Loucy (cell line): ENCODE measurements at regions not wholly inside any gene's neighbourhood (a gene's known extent, or its start where the extent isn't known, plus 50 kb on each side); places are given as distances from the start of the nearest gene placed in this dataset.
"Not testable (repeated sequence)": the region's sequence is repeated elsewhere in the genome, so short reads cannot be mapped to it uniquely, and the experiment has no call there.

Source experiments
- H2AFZ ChIP-seq: fragments of 200-600 bp; sonication (generic); 2 replicates; pipeline ENCODE4 v1.6.0; 2016; ENCODE audit warnings: antibody characterized with exemption, mild to moderate bottlenecking, low read length, moderate library complexity
- H3F3A ChIP-seq: fragments of 200-600 bp; 2 replicates; pipeline ENCODE4 v1.6.0; 2016; ENCODE audit warnings: antibody characterized with exemption, low read depth, mild to moderate bottlenecking
- H3K27me3 ChIP-seq: fragments of 200-600 bp; sonication (generic); 2 replicates; pipeline ENCODE4 v1.6.1; 2014; ENCODE audit warnings: low read length, mild to moderate bottlenecking; ENCODE audit not compliant: insufficient read depth, poor library complexity, severe bottlenecking
- H3K36me3 ChIP-seq: fragments of 200-600 bp; sonication (generic); 2 replicates; pipeline ENCODE4 v1.6.1; 2016; ENCODE audit warnings: low read length; ENCODE audit not compliant: insufficient read depth
- H3K4me1 ChIP-seq: fragments of 200-600 bp; sonication (generic); 2 replicates; pipeline ENCODE4 v1.5.1; 2014; ENCODE audit warnings: low read length, mild to moderate bottlenecking; ENCODE audit not compliant: insufficient read depth, poor library complexity, severe bottlenecking
- H3K4me2 ChIP-seq: fragments of 200-600 bp; sonication (generic); 2 replicates; pipeline ENCODE4 v1.6.0; 2014; ENCODE audit warnings: antibody characterized with exemption, low read length, low read depth, mild to moderate bottlenecking; ENCODE audit not compliant: poor library complexity, severe bottlenecking
- H3K4me3 ChIP-seq: fragments of 200-600 bp; sonication (generic); 2 replicates; pipeline ENCODE4 v1.5.1; 2014; ENCODE audit warnings: low read length, mild to moderate bottlenecking, mixed read lengths; ENCODE audit not compliant: poor library complexity, severe bottlenecking
- H3K79me2 ChIP-seq: fragments of 200-600 bp; sonication (generic); 2 replicates; pipeline ENCODE4 v1.6.1; 2014; ENCODE audit warnings: low read length; ENCODE audit not compliant: insufficient read depth
- H3K9ac ChIP-seq: fragments of 200-600 bp; sonication (generic); 2 replicates; pipeline ENCODE4 v1.6.0; 2014; ENCODE audit warnings: mild to moderate bottlenecking, low read depth, low read length, moderate library complexity; ENCODE audit not compliant: poor library complexity, severe bottlenecking
- H3K9me2 ChIP-seq: fragments of 200-600 bp; sonication (generic); replicated peaks from 2 replicates; pipeline ENCODE4 v1.6.1; 2016; ENCODE audit warnings: low read depth, low read length, mixed read lengths
- H3K9me3 ChIP-seq: fragments of 200-600 bp; sonication (generic); 2 replicates; pipeline ENCODE4 v1.6.1; 2014; ENCODE audit warnings: mild to moderate bottlenecking, antibody characterized with exemption, low read length, low read depth; ENCODE audit not compliant: insufficient read depth
- H4K20me1 ChIP-seq: fragments of 200-600 bp; sonication (generic); 2 replicates; pipeline ENCODE4 v1.6.0; 2014; ENCODE audit warnings: antibody characterized with exemption, low read length, mild to moderate bottlenecking; ENCODE audit not compliant: insufficient read depth, poor library complexity, severe bottlenecking
- CTCF ChIP-seq: fragments of 200-600 bp; sonication (generic); conservative IDR thresholded peaks from 2 replicates; pipeline ENCODE4 v1.5.1; 2014; ENCODE audit warnings: mild to moderate bottlenecking, antibody characterized with exemption, low read length
- EZH2phosphoT487 ChIP-seq: fragments of 200-600 bp; IDR thresholded peaks from 2 replicates; pipeline ENCODE4 v1.6.1; 2018; ENCODE audit warnings: antibody characterized with exemption, mild to moderate bottlenecking, moderate library complexity, borderline replicate concordance

- Histone ChIP-seq H3K9ac (no peak overlapping the region), H2AFZ (no peak overlapping the region)
- TF ChIP-seq EZH2phosphoT487 (no peak), CTCF (no peak)
Observed at GRCh38 chr3:127413871-127414270, 126.0 kb upstream of the PRR20G start.

GRCh38 chr3:127413318-127413673 is 125.5 kb upstream of the PRR20G start:
- no peak overlapping the region for H2AFZ ChIP-seq
- no peaks in the 10 kb centered on the region for H3K79me2 ChIP-seq
- no peaks in the 10 kb centered on the region for H3K36me3 ChIP-seq
- no peaks in the 10 kb centered on the region for H3K9me3 ChIP-seq
- no peak overlapping the region for H3K4me3 ChIP-seq
- no peak overlapping the region for H3K4me2 ChIP-seq
- no peak for TF ChIP-seq EZH2phosphoT487
- TF ChIP-seq CTCF, result no peak
- no peak overlapping the region for H3K9ac ChIP-seq
- no peaks in the 10 kb centered on the region for H3F3A ChIP-seq
- no peaks in the 10 kb centered on the region for H3K9me2 ChIP-seq
- H4K20me1 ChIP-seq, result no peaks in the 10 kb centered on the region
- H3K4me1 ChIP-seq, result no peaks in the 10 kb centered on the region
- no peaks in the 10 kb centered on the region for H3K27me3 ChIP-seq

More at GRCh38 chr3:127413871-127414270, 126.0 kb upstream of the PRR20G start:
- Histone ChIP-seq H3K27me3 (no peaks in the 10 kb centered on the region), H3F3A (no peaks in the 10 kb centered on the region), H3K36me3 (no peaks in the 10 kb centered on the region), H3K79me2 (no peaks in the 10 kb centered on the region), H3K4me1 (no peaks in the 10 kb centered on the region), H3K4me2 (no peak overlapping the region), H4K20me1 (no peaks in the 10 kb centered on the region), H3K9me3 (no peaks in the 10 kb centered on the region), H3K4me3 (no peak overlapping the region), H3K9me2 (no peaks in the 10 kb centered on the region)

GRCh38 chr3:127412578-127413317 is 124.9 kb upstream of the PRR20G start:
- Histone ChIP-seq H3K4me2 (no peak overlapping the region), H3K27me3 (no peaks in the 10 kb centered on the region), H2AFZ (no peak overlapping the region), H3K4me3 (no peak overlapping the region), H3K4me1 (no peaks in the 10 kb centered on the region), H3K9ac (no peak overlapping the region), H3K36me3 (no peaks in the 10 kb centered on the region), H3F3A (no peaks in the 10 kb centered on the region), H3K9me3 (no peaks in the 10 kb centered on the region), H4K20me1 (no peaks in the 10 kb centered on the region), H3K79me2 (no peaks in the 10 kb centered on the region), H3K9me2 (no peaks in the 10 kb centered on the region)
- TF ChIP-seq CTCF, result no peak
- no peak for TF ChIP-seq EZH2phosphoT487

GRCh38 chr3:127411875-127412274 is 124.0 kb upstream of the PRR20G start:
- H4K20me1 ChIP-seq, H3K4me2 ChIP-seq, H3K4me3 ChIP-seq, H3K79me2 ChIP-seq, H3F3A ChIP-seq, H3K36me3 ChIP-seq, H3K27me3 ChIP-seq, H3K9me2 ChIP-seq, H3K4me1 ChIP-seq, H3K9me3 ChIP-seq, H3K9ac ChIP-seq, H2AFZ ChIP-seq: not testable (repeated sequence)
